ENCODE measurements at regions not wholly inside any gene's neighbourhood (a gene's known extent, or its start where the extent isn't known, plus 50 kb on each side); places are given as distances from the start of the nearest gene placed in this dataset.

GRCh38 chr9:83116026-83116425 is 53.1 kb upstream of the RASEF start:
- TF ChIP-seq POLR2AphosphoS5 (IDR thresholded peaks at IDR 0.05; ENCODE audit: low read depth, low read length) (no peak), POLR2A (IDR thresholded peaks at IDR 0.05; ENCODE audit: low read depth, low read length) (no peak), PAX5 (IDR thresholded peaks at IDR 0.05; ENCODE audit: insufficient read depth, low read length, severe bottlenecking) (no peak)
